PFSK-1 (cell line): ENCODE measurements at regions not wholly inside any gene's neighbourhood (a gene's known extent, or its start where the extent isn't known, plus 50 kb on each side); places are given as distances from the start of the nearest gene placed in this dataset.

ENCODE experiments used
- FOXP2 ChIP-seq: optimal IDR thresholded peaks from 2 replicates; pipeline ENCODE3; 2011; ENCODE audit warnings: borderline replicate concordance, control low read depth, inconsistent platforms; ENCODE audit not compliant: insufficient read depth; ENCODE audit errors: extremely low read length, extremely low read depth
- POLR2AphosphoS5 ChIP-seq: IDR thresholded peaks from 2 replicates; pipeline ENCODE4 v1.6.1; 2012; ENCODE audit warnings: low read depth, mild to moderate bottlenecking, control low read depth, low read length, moderate library complexity
- REST ChIP-seq, 2 experiments: IDR thresholded peaks; 2 replicates each; pipeline versions ENCODE4 v1.6.1 to v1.8.0; 2011 to 2012; ENCODE audit warnings: low read depth in 2 of 2, low read length in 2 of 2, control low read depth in 1 of 2, inconsistent platforms in 1 of 2, mild to moderate bottlenecking in 1 of 2, moderate library complexity in 1 of 2; ENCODE audit not compliant: insufficient read depth in 1 of 2
- SIN3A ChIP-seq: IDR thresholded peaks from 2 replicates; pipeline ENCODE4 v1.6.1; 2012; ENCODE audit warnings: mild to moderate bottlenecking, low read length, moderate library complexity, borderline replicate concordance; ENCODE audit not compliant: insufficient read depth
- TAF1 ChIP-seq: IDR thresholded peaks from 2 replicates; pipeline ENCODE4 v1.6.1; 2012; ENCODE audit warnings: low read length, control low read depth, borderline replicate concordance; ENCODE audit not compliant: insufficient read depth

- TF ChIP-seq TAF1: no peak
- no peak for TF ChIP-seq POLR2AphosphoS5
- no peak for TF ChIP-seq FOXP2
- TF ChIP-seq SIN3A: no peak
- TF ChIP-seq REST (IDR thresholded peaks at IDR 0.05; ENCODE audit: insufficient read depth in 1 of 2, low read depth in 2 of 2, low read length in 2 of 2): no peak
Observed at GRCh38 chr4:179112441-179113170, 1670.4 kb upstream of the AGA start.
